ENCODE measurements at regions not wholly inside any gene's neighbourhood (a gene's known extent, or its start where the extent isn't known, plus 50 kb on each side); places are given as distances from the start of the nearest gene placed in this dataset.

DNA sequence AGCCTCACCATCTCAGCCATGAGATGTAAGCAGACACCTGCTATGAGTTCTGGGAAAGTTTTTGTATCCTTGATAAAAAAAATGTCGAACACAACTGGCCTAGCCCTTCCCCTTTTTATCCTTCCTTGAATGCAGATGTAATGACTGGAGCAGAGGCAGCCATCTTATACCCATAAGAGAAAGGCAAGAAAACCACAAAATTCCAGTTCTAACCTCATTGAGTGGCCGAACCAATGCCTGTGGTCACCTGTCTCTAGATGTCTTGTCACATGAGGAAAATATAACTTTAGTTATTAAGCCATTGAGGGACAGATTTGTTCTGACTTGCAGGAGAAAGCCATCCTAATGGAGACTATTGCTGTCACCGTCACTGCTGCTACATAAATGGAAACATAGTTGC, 80.4 kb upstream of the SLC6A6 start:
- no peak for TF ChIP-seq POLR2AphosphoS5 (IDR thresholded peaks at IDR 0.05; ENCODE audit: borderline replicate concordance, low read depth, low read length)
- no peak for TF ChIP-seq EZH2 (IDR thresholded peaks at IDR 0.05)

Measured in SK-N-MC (cell line).